ENCODE measurements at regions not wholly inside any gene's neighbourhood (a gene's known extent, or its start where the extent isn't known, plus 50 kb on each side); places are given as distances from the start of the nearest gene placed in this dataset.

- no peak overlapping the region for H3K9ac ChIP-seq
- no peaks in the 10 kb centered on the region for H3K36me3 ChIP-seq (ENCODE audit: control insufficient read depth, insufficient read depth, low read length)
- H3K4me1 ChIP-seq = no peaks in the 10 kb centered on the region
- H3K27me3 ChIP-seq (ENCODE audit: control insufficient read depth, insufficient read depth, low read length) = no peaks in the 10 kb centered on the region
- no peak overlapping the region for H3K4me2 ChIP-seq (ENCODE audit: low read length)
- H2AFZ ChIP-seq = no peak overlapping the region
- H3K27ac ChIP-seq = no peak overlapping the region
- TF ChIP-seq, protein P1, sequence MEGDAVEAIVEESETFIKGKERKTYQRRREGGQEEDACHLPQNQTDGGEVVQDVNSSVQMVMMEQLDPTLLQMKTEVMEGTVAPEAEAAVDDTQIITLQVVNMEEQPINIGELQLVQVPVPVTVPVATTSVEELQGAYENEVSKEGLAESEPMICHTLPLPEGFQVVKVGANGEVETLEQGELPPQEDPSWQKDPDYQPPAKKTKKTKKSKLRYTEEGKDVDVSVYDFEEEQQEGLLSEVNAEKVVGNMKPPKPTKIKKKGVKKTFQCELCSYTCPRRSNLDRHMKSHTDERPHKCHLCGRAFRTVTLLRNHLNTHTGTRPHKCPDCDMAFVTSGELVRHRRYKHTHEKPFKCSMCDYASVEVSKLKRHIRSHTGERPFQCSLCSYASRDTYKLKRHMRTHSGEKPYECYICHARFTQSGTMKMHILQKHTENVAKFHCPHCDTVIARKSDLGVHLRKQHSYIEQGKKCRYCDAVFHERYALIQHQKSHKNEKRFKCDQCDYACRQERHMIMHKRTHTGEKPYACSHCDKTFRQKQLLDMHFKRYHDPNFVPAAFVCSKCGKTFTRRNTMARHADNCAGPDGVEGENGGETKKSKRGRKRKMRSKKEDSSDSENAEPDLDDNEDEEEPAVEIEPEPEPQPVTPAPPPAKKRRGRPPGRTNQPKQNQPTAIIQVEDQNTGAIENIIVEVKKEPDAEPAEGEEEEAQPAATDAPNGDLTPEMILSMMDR (IDR thresholded peaks at IDR 0.05) = no peak
- H3K9me3 ChIP-seq (ENCODE audit: control insufficient read depth, low read length) = no peaks in the 10 kb centered on the region
- H3K4me3 ChIP-seq (ENCODE audit: low read depth, low read length) = no peak overlapping the region
- H3K79me2 ChIP-seq = no peaks in the 10 kb centered on the region
These were observed 355.7 kb downstream of the MN1 start for GRCh38 chr22:27445881-27446280.

- H2AFZ ChIP-seq = no peak overlapping the region
- H3K9ac ChIP-seq = no peak overlapping the region
- H3K27me3 ChIP-seq (ENCODE audit: control insufficient read depth, insufficient read depth, low read length) = no peaks in the 10 kb centered on the region
- H3K36me3 ChIP-seq (ENCODE audit: control insufficient read depth, insufficient read depth, low read length) = no peaks in the 10 kb centered on the region
- no peak overlapping the region for H3K27ac ChIP-seq
- no peaks in the 10 kb centered on the region for H3K9me3 ChIP-seq (ENCODE audit: control insufficient read depth, low read length)
- no peaks in the 10 kb centered on the region for H3K79me2 ChIP-seq
- TF ChIP-seq, protein P1 (IDR thresholded peaks at IDR 0.05) = no peak
- no peaks in the 10 kb centered on the region for H3K4me1 ChIP-seq
- no peak overlapping the region for H3K4me2 ChIP-seq (ENCODE audit: low read length)
- no peak overlapping the region for H3K4me3 ChIP-seq (ENCODE audit: low read depth, low read length)
These were observed 354.3 kb downstream of the MN1 start for GRCh38 chr22:27447289-27447688.

DNA sequence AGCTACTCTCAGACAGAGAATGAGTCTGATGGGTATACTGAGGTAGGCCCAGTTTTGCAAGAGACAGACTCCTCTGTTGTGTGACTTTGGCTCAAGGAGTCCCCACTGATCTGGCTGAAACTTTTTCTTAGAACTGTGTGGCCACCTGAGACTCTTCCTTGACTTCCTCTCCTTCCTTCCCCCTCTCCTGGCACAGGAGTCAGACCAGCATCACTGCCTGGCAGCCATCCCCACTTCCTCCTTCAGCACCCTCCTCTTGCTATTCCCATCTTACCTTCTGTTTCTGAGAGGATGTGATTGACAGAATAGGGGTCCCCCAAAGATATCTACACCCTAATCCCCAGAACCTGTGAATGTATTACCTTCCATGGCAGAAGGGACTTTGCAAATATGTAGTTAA lies 351.1 kb downstream of the MN1 start:
- TF ChIP-seq, protein P1 (IDR thresholded peaks at IDR 0.05) = no peak
- no peaks in the 10 kb centered on the region for H3K36me3 ChIP-seq (ENCODE audit: control insufficient read depth, insufficient read depth, low read length)
- H3K4me3 ChIP-seq (ENCODE audit: low read depth, low read length) = no peak overlapping the region
- H3K4me2 ChIP-seq (ENCODE audit: low read length) = no peak overlapping the region
- no peaks in the 10 kb centered on the region for H3K27me3 ChIP-seq (ENCODE audit: control insufficient read depth, insufficient read depth, low read length)
- H3K27ac ChIP-seq = no peak overlapping the region
- H3K79me2 ChIP-seq = no peaks in the 10 kb centered on the region
- H3K9me3 ChIP-seq (ENCODE audit: control insufficient read depth, low read length) = no peaks in the 10 kb centered on the region
- no peaks in the 10 kb centered on the region for H3K4me1 ChIP-seq
- no peak overlapping the region for H3K9ac ChIP-seq
- H2AFZ ChIP-seq = no peak overlapping the region

- Histone ChIP-seq H3K36me3 (ENCODE audit: control insufficient read depth, insufficient read depth, low read length) (no peaks in the 10 kb centered on the region), H2AFZ (no peak overlapping the region), H3K4me1 (no peaks in the 10 kb centered on the region), H3K27me3 (ENCODE audit: control insufficient read depth, insufficient read depth, low read length) (no peaks in the 10 kb centered on the region), H3K27ac (no peak overlapping the region), H3K9ac (no peak overlapping the region), H3K79me2 (no peaks in the 10 kb centered on the region), H3K4me3 (ENCODE audit: low read depth, low read length) (no peak overlapping the region), H3K9me3 (ENCODE audit: control insufficient read depth, low read length) (no peaks in the 10 kb centered on the region), H3K4me2 (ENCODE audit: low read length) (no peak overlapping the region)
- TF ChIP-seq, protein P1 (IDR thresholded peaks at IDR 0.05) = no peak
These were observed 349.3 kb downstream of the MN1 start for GRCh38 chr22:27452245-27452644.

- Histone ChIP-seq H3K9me3 (ENCODE audit: control insufficient read depth, low read length) (no peaks in the 10 kb centered on the region), H3K79me2 (no peaks in the 10 kb centered on the region), H3K36me3 (ENCODE audit: control insufficient read depth, insufficient read depth, low read length) (no peaks in the 10 kb centered on the region), H3K4me1 (no peaks in the 10 kb centered on the region), H3K4me2 (ENCODE audit: low read length) (no peak overlapping the region), H2AFZ (no peak overlapping the region), H3K4me3 (ENCODE audit: low read depth, low read length) (no peak overlapping the region), H3K9ac (no peak overlapping the region), H3K27me3 (ENCODE audit: control insufficient read depth, insufficient read depth, low read length) (no peaks in the 10 kb centered on the region), H3K27ac (no peak overlapping the region)
- TF ChIP-seq, protein P1 (IDR thresholded peaks at IDR 0.05) = no peak
These were observed 348.6 kb downstream of the MN1 start for GRCh38 chr22:27452922-27453321.
